COLO829 (cell line): ENCODE measurements at regions not wholly inside any gene's neighbourhood (a gene's known extent, or its start where the extent isn't known, plus 50 kb on each side); places are given as distances from the start of the nearest gene placed in this dataset.
"Not testable (repeated sequence)": the region's sequence is repeated elsewhere in the genome, so short reads cannot be mapped to it uniquely, and the experiment has no call there.

ENCODE experiments used
- DNase-seq: peaks from one replicate; pipeline ENCODE4 v3.0.0; 2012; ENCODE audit warnings: low spot score

- no peak for DNase-seq
Observed at GRCh38 chr2:183614799-183615435, 490.7 kb downstream of the NUP35 start.

- no peak for DNase-seq
Observed at GRCh38 chr2:183623227-183623626, 499.0 kb downstream of the NUP35 start.

GRCh38 chr2:183630964-183631363 lies 506.7 kb downstream of the NUP35 start:
- no peak for DNase-seq

GRCh38 chr2:183656121-183656520 lies 531.9 kb downstream of the NUP35 start:
- no peak for DNase-seq

- no peak for DNase-seq
Observed at GRCh38 chr2:183665425-183665824, 541.2 kb downstream of the NUP35 start.

- DNase-seq, result peak; percentile 24
Observed at GRCh38 chr2:183666031-183666430, 541.8 kb downstream of the NUP35 start.

- no peak for DNase-seq
Observed at GRCh38 chr2:183671233-183671632, 547.0 kb downstream of the NUP35 start.

- DNase-seq, result no peak
Observed at GRCh38 chr2:183678908-183679307, 554.7 kb downstream of the NUP35 start.

- no peak for DNase-seq
Observed at GRCh38 chr2:183680573-183680972, 556.3 kb downstream of the NUP35 start.

GRCh38 chr2:183684686-183685085 lies 560.4 kb downstream of the NUP35 start:
- no peak for DNase-seq

- no peak for DNase-seq
Observed at GRCh38 chr2:183696028-183696427, 571.8 kb downstream of the NUP35 start.

GRCh38 chr2:183709829-183710228 lies 585.6 kb downstream of the NUP35 start:
- no peak for DNase-seq

- DNase-seq, result no peak
Observed at GRCh38 chr2:183718246-183718645, 594.0 kb downstream of the NUP35 start.

- DNase-seq, result no peak
Observed at GRCh38 chr2:183723278-183723677, 599.0 kb downstream of the NUP35 start.

- no peak for DNase-seq
Observed at GRCh38 chr2:183729380-183729779, 605.1 kb downstream of the NUP35 start.

GRCh38 chr2:183740241-183740640 lies 616.0 kb downstream of the NUP35 start:
- no peak for DNase-seq

GRCh38 chr2:183752571-183752970 lies 628.3 kb downstream of the NUP35 start:
- no peak for DNase-seq

- no peak for DNase-seq
Observed at GRCh38 chr2:183759033-183759432, 634.8 kb downstream of the NUP35 start.

GRCh38 chr2:183773775-183774174 lies 649.5 kb downstream of the NUP35 start:
- no peak for DNase-seq

GRCh38 chr2:183780072-183780471 lies 655.8 kb downstream of the NUP35 start:
- no peak for DNase-seq

- no peak for DNase-seq
Observed at GRCh38 chr2:183782436-183782835, 658.2 kb downstream of the NUP35 start.

GRCh38 chr2:183788796-183789195 lies 664.6 kb downstream of the NUP35 start:
- not testable (repeated sequence) for DNase-seq

- DNase-seq, result not testable (repeated sequence)
Observed at GRCh38 chr2:183792165-183792924, 668.1 kb downstream of the NUP35 start.

- DNase-seq, result no peak
Observed at GRCh38 chr2:183798535-183798934, 674.3 kb downstream of the NUP35 start.
